ENCODE measurements at regions not wholly inside any gene's neighbourhood (a gene's known extent, or its start where the extent isn't known, plus 50 kb on each side); places are given as distances from the start of the nearest gene placed in this dataset.
A peak's percentile ranks its signal among the peaks of the same experiment; 100 is the strongest.

DNA sequence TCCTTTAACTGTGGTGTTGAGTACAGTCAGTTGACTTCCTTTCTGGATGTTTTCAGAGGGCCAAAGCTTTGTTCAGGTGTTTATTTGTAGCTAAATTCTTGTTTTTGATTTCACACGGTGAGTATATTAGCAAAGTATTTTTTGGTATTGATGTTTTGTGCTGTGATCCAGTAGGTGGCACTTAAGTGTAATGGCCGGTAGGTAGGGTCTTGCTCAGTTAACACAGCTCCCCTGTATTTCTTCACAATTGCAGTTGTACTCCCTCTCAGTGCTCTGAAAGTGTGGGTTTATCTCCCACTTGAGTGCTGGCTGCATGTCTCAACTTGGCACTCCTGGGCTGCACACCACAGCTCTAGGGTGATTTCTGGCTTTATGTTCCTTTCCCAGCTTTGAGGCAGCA is 339.5 kb downstream of the AEBP2 start:
- TF ChIP-seq, protein P1, sequence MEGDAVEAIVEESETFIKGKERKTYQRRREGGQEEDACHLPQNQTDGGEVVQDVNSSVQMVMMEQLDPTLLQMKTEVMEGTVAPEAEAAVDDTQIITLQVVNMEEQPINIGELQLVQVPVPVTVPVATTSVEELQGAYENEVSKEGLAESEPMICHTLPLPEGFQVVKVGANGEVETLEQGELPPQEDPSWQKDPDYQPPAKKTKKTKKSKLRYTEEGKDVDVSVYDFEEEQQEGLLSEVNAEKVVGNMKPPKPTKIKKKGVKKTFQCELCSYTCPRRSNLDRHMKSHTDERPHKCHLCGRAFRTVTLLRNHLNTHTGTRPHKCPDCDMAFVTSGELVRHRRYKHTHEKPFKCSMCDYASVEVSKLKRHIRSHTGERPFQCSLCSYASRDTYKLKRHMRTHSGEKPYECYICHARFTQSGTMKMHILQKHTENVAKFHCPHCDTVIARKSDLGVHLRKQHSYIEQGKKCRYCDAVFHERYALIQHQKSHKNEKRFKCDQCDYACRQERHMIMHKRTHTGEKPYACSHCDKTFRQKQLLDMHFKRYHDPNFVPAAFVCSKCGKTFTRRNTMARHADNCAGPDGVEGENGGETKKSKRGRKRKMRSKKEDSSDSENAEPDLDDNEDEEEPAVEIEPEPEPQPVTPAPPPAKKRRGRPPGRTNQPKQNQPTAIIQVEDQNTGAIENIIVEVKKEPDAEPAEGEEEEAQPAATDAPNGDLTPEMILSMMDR (IDR thresholded peaks at IDR 0.05), result no peak
- Histone ChIP-seq H3K4me3 (peak overlapping the region; percentile 49 to 58), H3K27me3 (no peaks in the 10 kb centered on the region), H3K9me3 (no peaks in the 10 kb centered on the region), H3K27ac (peak overlapping the region; percentile 84 to 86), H3K36me3 (no peaks in the 10 kb centered on the region), H3K4me1 (peaks cover 0 to 48% (median 21%) of the 10 kb centered on the region in 4 donors)
- no peak for DNase-seq
- intact Hi-C loops (cut with DNase I; ENCODE audit: low total_unique reads), result loop anchor here (10.0 kb wide), 1 partner anchor 586 kb away; the partner anchor contains the start of gene PDE3A

DNA sequence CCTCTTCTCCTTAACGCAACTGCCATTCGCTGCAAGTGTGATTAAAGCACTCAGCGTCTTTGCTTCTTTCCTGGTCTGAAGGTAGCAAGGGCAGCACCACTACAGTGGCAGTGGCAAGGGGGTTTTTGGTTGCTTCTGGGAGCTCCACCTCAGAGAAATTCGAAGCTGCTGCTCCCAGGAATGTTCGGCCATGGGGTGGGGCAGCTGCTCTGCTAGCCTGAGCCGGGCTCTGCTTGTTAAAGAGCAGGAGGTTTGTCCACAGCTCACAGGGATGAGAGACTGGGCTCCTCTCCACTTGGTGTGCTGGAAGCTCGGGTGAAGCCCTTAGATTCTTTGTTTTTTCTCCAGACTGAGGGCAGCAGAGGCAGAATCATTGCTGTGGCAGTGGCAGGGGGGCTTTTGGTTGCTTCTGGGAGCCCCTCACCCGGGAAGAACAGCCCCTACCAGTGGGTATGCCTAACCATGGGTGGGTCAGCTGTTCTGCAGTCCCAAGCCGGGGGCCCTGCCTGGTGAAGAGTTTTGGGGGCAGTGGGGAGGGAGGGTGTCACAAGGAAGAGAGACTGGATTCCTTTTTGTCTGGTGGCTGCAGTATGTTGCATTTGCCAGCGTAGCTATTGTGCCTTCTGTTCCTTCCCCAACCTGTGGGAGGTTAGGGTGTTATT is 340.2 kb downstream of the AEBP2 start:
- Histone ChIP-seq H3K4me3 (peak overlapping the region; percentile 49 to 58), H3K4me1 (peaks cover 0 to 48% (median 21%) of the 10 kb centered on the region in 4 donors), H3K27ac (peak overlapping the region; percentile 84 to 86), H3K9me3 (no peaks in the 10 kb centered on the region), H3K36me3 (no peaks in the 10 kb centered on the region), H3K27me3 (no peaks in the 10 kb centered on the region)
- TF ChIP-seq, protein P1 (IDR thresholded peaks at IDR 0.05), result peak in 1 of 2 experiments; percentile 29
- DNase-seq, result peak in 1 of 2 donors; percentile 79
- intact Hi-C loops (cut with DNase I; ENCODE audit: low total_unique reads), result loop anchor here (10.0 kb wide), 1 partner anchor 585 kb away; the partner anchor contains the start of gene PDE3A

DNA sequence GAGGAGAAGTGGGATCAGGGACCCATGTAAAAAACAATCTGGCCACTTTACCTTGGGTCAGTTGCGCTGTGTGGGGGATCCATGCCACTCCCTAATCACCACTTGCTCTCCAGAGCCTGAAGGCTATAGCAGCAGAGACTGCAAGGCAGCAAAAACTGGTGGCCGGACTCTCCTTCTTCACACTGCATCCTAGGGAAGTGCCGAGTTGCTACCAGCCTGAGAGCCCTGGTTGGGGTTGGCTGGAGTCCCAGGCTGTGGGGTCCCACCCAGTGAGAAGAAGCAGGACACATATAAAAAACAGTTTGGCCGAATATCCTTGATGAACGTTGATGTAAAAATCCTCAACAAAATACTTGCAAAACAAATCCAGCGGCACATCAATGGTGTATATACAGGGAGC is 341.2 kb downstream of the AEBP2 start:
- no peaks in the 10 kb centered on the region for H3K9me3 ChIP-seq
- no peaks in the 10 kb centered on the region for H3K27me3 ChIP-seq
- H3K36me3 ChIP-seq, result no peaks in the 10 kb centered on the region
- intact Hi-C loops (cut with DNase I; ENCODE audit: low total_unique reads), result no loop called here
- TF ChIP-seq, protein P1 (IDR thresholded peaks at IDR 0.05), result no peak
- peak in 1 of 2 donors; percentile 64 for DNase-seq
- H3K4me3 ChIP-seq, result peak overlapping the region in 1 of 2 donors; percentile 49
- H3K27ac ChIP-seq, result peak overlapping the region; percentile 84 to 86
- H3K4me1 ChIP-seq, result peaks cover 0 to 48% (median 21%) of the 10 kb centered on the region in 4 donors

DNA sequence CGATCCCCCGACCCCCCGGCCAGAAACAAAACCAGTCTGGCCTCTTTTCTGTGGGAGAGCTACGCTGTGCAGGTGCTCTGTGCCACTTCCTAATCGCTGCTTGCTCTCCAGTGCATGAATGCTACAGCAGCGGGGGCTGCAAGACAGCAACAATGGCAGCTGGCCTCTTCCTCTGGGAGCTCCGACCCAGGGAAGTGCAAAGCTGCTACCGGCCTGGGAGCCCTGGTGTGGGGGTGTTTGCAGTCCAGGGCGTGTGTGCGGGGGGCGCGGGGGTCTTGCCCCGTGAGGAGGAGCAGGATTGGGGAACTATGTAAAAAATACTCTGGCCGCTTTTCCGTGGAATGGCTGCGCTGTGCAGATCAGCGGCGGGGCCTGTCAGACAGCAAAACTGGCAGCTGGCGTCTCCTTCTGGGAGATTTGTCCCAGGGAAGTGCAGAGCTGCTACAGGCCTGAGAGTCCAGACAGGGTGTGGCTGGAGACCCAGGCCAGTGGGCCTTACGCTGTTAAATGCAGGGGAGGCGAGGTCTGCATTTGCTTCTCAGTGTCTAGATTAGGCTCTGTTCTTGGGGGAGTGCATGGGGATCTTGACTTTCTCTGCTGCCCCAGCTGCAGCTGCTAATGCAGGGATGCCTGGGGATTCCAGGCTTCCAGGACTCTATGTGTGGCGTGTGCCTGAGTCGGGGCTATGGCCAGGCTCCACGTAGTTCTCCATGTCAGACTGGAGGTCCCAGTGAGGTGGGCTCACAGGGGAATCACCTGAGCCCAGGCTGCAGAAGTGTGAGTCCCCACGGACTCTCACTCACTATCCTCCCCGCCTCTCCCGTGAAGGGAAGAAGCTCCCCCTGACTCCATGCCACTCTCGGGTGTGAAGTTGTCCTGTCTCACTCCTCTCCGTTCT is 344.5 kb downstream of the AEBP2 start:
- Histone ChIP-seq H3K27me3 (no peaks in the 10 kb centered on the region), H3K4me1 (peaks cover 0 to 36% (median 16%) of the 10 kb centered on the region in 4 donors), H3K36me3 (no peaks in the 10 kb centered on the region), H3K9me3 (peaks cover 0 to 7% (median 0%) of the 10 kb centered on the region in 3 donors), H3K27ac (peak overlapping the region; percentile 57 to 60), H3K4me3 (peak overlapping the region; percentile 23 to 32)
- no peak for DNase-seq
- intact Hi-C loops (cut with DNase I; ENCODE audit: low total_unique reads), result no loop called here
- TF ChIP-seq, protein P1 (IDR thresholded peaks at IDR 0.05), result no peak

DNA sequence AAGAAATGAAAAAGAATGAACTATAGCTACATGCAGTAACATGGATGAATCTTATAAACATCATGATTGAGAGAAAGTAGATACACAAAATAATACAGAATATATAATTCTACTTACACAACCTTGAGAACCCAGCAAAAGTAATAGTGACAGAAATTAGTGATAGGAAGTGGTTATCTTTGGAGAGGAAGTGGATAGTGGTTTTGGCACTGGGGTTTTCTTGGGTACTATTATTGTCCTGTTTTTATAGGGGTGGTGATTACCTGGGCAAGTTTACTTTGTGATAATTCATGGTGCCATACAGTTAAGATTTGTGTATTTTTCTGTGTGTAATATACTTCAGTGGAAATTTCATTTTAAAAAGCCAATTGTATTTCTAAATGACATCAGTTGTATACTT is 352.7 kb downstream of the AEBP2 start:
- no peak overlapping the region for H3K4me3 ChIP-seq
- no peak for DNase-seq
- H3K4me1 ChIP-seq, result peaks cover 0 to 26% (median 0%) of the 10 kb centered on the region in 4 donors
- no peaks in the 10 kb centered on the region for H3K27me3 ChIP-seq
- H3K36me3 ChIP-seq, result no peaks in the 10 kb centered on the region
- H3K9me3 ChIP-seq, result peaks cover 0 to 7% (median 0%) of the 10 kb centered on the region in 3 donors
- TF ChIP-seq, protein P1 (IDR thresholded peaks at IDR 0.05), result no peak
- intact Hi-C loops (cut with DNase I; ENCODE audit: low total_unique reads), result no loop called here
- no peak overlapping the region for H3K27ac ChIP-seq
